Prostate gland (tissue), 2 donors: ENCODE measurements at regions not wholly inside any gene's neighbourhood (a gene's known extent, or its start where the extent isn't known, plus 50 kb on each side); places are given as distances from the start of the nearest gene placed in this dataset.

Experiments used
- DNase-seq: peaks from one replicate; pipeline ENCODE4 v3.0.0-alpha.2; 2019; ENCODE audit warnings: low spot score
- H3K27ac ChIP-seq, 2 donors: fragments of 200-600 bp; sonication (generic); 2 replicates each; pipeline ENCODE4 v1.5.1; 2017 to 2019
- H3K27me3 ChIP-seq: fragments of 200-600 bp; sonication (generic); replicated peaks from 2 replicates; pipeline ENCODE4 v1.5.1; 2019; ENCODE audit not compliant: insufficient read depth
- H3K36me3 ChIP-seq, 2 donors: fragments of 200-600 bp; sonication (generic); 1 replicate in 1 of 2; 2 replicates in 1 of 2; pipeline versions ENCODE4 v1.5.1 to v1.8.1; 2017 to 2019
- H3K4me1 ChIP-seq: fragments of 200-600 bp; sonication (generic); replicated peaks from 2 replicates; pipeline ENCODE4 v1.5.1; 2019
- H3K4me3 ChIP-seq, 2 donors: fragments of 200-600 bp; sonication (generic); 2 replicates each; pipeline ENCODE4 v1.5.1; 2017 to 2019
- H3K9me3 ChIP-seq: fragments of 200-600 bp; sonication (generic); 2 replicates; pipeline ENCODE4 v1.5.1; 2017
- CTCF ChIP-seq, 4 experiments: fragments of 200-600 bp in 2 of 4; fragments of 450-650 bp in 2 of 4; sonication (generic) in 2 of 4; IDR thresholded peaks; 1 replicate in 3 of 4; 2 replicates in 1 of 4; pipeline ENCODE4 v1.5.1; 2016 to 2019; ENCODE audit warnings: antibody characterized with exemption in 4 of 4, mild to moderate bottlenecking in 2 of 4, moderate library complexity in 2 of 4
- POLR2A ChIP-seq: fragments of 450-650 bp; IDR thresholded peaks from one replicate; pipeline ENCODE4 v1.6.1; 2016; ENCODE audit warnings: antibody characterized with exemption, mild to moderate bottlenecking
- POLR2AphosphoS5 ChIP-seq: sonication (generic); formaldehyde crosslinking; IDR thresholded peaks from one replicate; pipeline ENCODE4 v1.6.1; 2017; ENCODE audit warnings: antibody characterized with exemption
- WGBS: methylation state at CpG from one replicate; pipeline ENCODE4 v1.1.5; 2018; 5-methylcytosine and 5-hydroxymethylcytosine counted together
- intact Hi-C: fragments of 100-400 bp; cut with DNase I; formaldehyde crosslinking; loops from one replicate; pipeline ENCODE4 v1.14.2; 2022

DNA sequence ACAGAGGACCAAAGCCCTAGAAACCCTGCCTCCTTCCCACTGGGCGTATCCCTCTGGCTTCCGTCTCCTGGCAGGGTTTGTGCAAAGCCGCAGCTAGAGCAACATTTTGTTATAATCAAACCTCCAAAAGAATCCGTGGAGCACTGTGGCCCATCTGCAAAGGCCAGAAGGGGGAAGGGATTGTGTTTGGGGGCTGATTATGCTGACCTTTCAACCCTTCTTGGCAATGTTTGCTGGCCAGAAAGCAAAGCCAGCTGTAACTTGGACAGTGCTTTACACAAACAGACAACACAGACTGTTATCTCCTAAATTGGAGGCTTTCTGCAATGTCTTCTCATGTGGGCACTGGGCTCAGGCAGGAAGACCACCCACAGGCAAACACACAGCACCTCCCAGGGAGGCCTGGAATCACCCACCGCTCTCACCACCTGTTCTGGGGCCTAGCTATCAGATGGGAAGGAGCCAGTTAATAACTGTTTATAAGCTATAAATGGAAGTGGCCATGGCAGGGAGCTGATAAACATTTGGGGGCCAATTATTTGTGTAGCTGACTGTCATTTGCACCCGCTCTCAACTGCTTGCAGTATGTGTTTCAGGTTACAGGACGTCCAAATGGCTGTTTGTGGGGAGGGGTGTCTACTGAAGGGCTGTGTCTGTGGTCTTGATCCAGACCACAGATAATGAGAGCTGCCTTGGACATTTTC is 121.6 kb upstream of the ERCC6L2 start:
- no peak overlapping the region for H3K4me3 ChIP-seq
- no peak for TF ChIP-seq CTCF (IDR thresholded peaks at IDR 0.05)
- TF ChIP-seq POLR2A, result no peak
- TF ChIP-seq POLR2AphosphoS5, result no peak
- no peaks in the 10 kb centered on the region for H3K27me3 ChIP-seq
- DNase-seq, result no peak
- peak overlapping the region in 1 of 2 donors; percentile 19 for H3K27ac ChIP-seq
- no peaks in the 10 kb centered on the region for H3K36me3 ChIP-seq
- H3K4me1 ChIP-seq, result no peaks in the 10 kb centered on the region
- intact Hi-C loops, result no loop called here
- H3K9me3 ChIP-seq, result no peaks in the 10 kb centered on the region
- 65% methylated on average over 7 of the region's 7 CpGs for WGBS

GRCh38 chr9:95752129-95752731 is 123.3 kb upstream of the ERCC6L2 start:
- Histone ChIP-seq H3K9me3 (no peaks in the 10 kb centered on the region), H3K27ac (peak overlapping the region in 1 of 2 donors; percentile 31), H3K4me1 (no peaks in the 10 kb centered on the region), H3K27me3 (no peaks in the 10 kb centered on the region), H3K4me3 (peak overlapping the region in 1 of 2 donors; percentile 16), H3K36me3 (no peaks in the 10 kb centered on the region)
- 48% methylated on average over 36 of the region's 41 CpGs for WGBS
- intact Hi-C loops, result no loop called here
- DNase-seq, result no peak
- TF ChIP-seq POLR2AphosphoS5 (no peak), CTCF (IDR thresholded peaks at IDR 0.05) (no peak), POLR2A (no peak)

GRCh38 chr9:95751520-95751790 is 124.0 kb upstream of the ERCC6L2 start:
- H3K4me1 ChIP-seq, result no peaks in the 10 kb centered on the region
- no peaks in the 10 kb centered on the region for H3K36me3 ChIP-seq
- no peak overlapping the region for H3K4me3 ChIP-seq
- TF ChIP-seq POLR2AphosphoS5 (no peak), POLR2A (no peak), CTCF (IDR thresholded peaks at IDR 0.05) (no peak)
- no peak for DNase-seq
- intact Hi-C loops, result no loop called here
- H3K27ac ChIP-seq, result no peak overlapping the region
- WGBS, result 17% methylated on average over 2 of the region's 2 CpGs
- H3K9me3 ChIP-seq, result no peaks in the 10 kb centered on the region
- no peaks in the 10 kb centered on the region for H3K27me3 ChIP-seq

GRCh38 chr9:95750725-95751519 is 124.6 kb upstream of the ERCC6L2 start:
- Histone ChIP-seq H3K27me3 (no peaks in the 10 kb centered on the region), H3K4me3 (no peak overlapping the region), H3K4me1 (no peaks in the 10 kb centered on the region), H3K36me3 (no peaks in the 10 kb centered on the region), H3K27ac (no peak overlapping the region), H3K9me3 (no peaks in the 10 kb centered on the region)
- DNase-seq, result no peak
- 75% methylated on average over 11 of the region's 11 CpGs for WGBS
- intact Hi-C loops, result no loop called here
- TF ChIP-seq POLR2AphosphoS5 (no peak), CTCF (IDR thresholded peaks at IDR 0.05) (no peak), POLR2A (no peak)
